COR-L47 (cell line): ENCODE measurements at regions not wholly inside any gene's neighbourhood (a gene's known extent, or its start where the extent isn't known, plus 50 kb on each side); places are given as distances from the start of the nearest gene placed in this dataset.

Source experiments
- DNase-seq: peaks from one replicate; lab custom pipeline; 2025; lab: John Stamatoyannopoulos, UW

- DNase-seq, result no peak
These were observed 471.5 kb upstream of the CNTNAP2 start for GRCh38 chr7:145645135-145645515.

- no peak for DNase-seq
These were observed 472.0 kb upstream of the CNTNAP2 start for GRCh38 chr7:145644426-145645134.

- no peak for DNase-seq
These were observed 472.6 kb upstream of the CNTNAP2 start for GRCh38 chr7:145643981-145644380.

- no peak for DNase-seq
These were observed 483.1 kb upstream of the CNTNAP2 start for GRCh38 chr7:145633513-145633912.

GRCh38 chr7:145624618-145625017 lies 492.0 kb upstream of the CNTNAP2 start:
- no peak for DNase-seq

GRCh38 chr7:145605963-145606362 lies 510.6 kb upstream of the CNTNAP2 start:
- DNase-seq, result no peak

- DNase-seq, result no peak
These were observed 517.2 kb upstream of the CNTNAP2 start for GRCh38 chr7:145599376-145599775.

- DNase-seq, result no peak
These were observed 532.2 kb upstream of the CNTNAP2 start for GRCh38 chr7:145584401-145584800.

- no peak for DNase-seq
These were observed 533.8 kb upstream of the CNTNAP2 start for GRCh38 chr7:145582742-145583303.

GRCh38 chr7:145557805-145558204 lies 558.8 kb upstream of the CNTNAP2 start:
- no peak for DNase-seq

GRCh38 chr7:145543242-145543641 lies 573.4 kb upstream of the CNTNAP2 start:
- DNase-seq, result no peak

- no peak for DNase-seq
These were observed 576.7 kb upstream of the CNTNAP2 start for GRCh38 chr7:145539910-145540309.

- no peak for DNase-seq
These were observed 582.3 kb upstream of the CNTNAP2 start for GRCh38 chr7:145534301-145534700.

- DNase-seq, result no peak
These were observed 596.3 kb upstream of the CNTNAP2 start for GRCh38 chr7:145520284-145520683.

- peak; percentile 15 for DNase-seq
These were observed 605.6 kb upstream of the CNTNAP2 start for GRCh38 chr7:145511004-145511403.

- no peak for DNase-seq
These were observed 618.6 kb upstream of the CNTNAP2 start for GRCh38 chr7:145497911-145498525.

GRCh38 chr7:145490356-145490755 lies 626.2 kb upstream of the CNTNAP2 start:
- no peak for DNase-seq

- no peak for DNase-seq
These were observed 627.0 kb upstream of the CNTNAP2 start for GRCh38 chr7:145489609-145490008.

GRCh38 chr7:145488816-145489215 lies 627.8 kb upstream of the CNTNAP2 start:
- DNase-seq, result no peak

- DNase-seq, result no peak
These were observed 634.6 kb upstream of the CNTNAP2 start for GRCh38 chr7:145481985-145482384.

GRCh38 chr7:145478541-145478940 lies 638.1 kb upstream of the CNTNAP2 start:
- DNase-seq, result no peak

- DNase-seq, result no peak
These were observed 638.3 kb upstream of the TPK1 start for GRCh38 chr7:145474009-145474686.

- DNase-seq, result no peak
These were observed 636.0 kb upstream of the TPK1 start for GRCh38 chr7:145471883-145472282.
